MM.1S (cell line): ENCODE measurements at regions not wholly inside any gene's neighbourhood (a gene's known extent, or its start where the extent isn't known, plus 50 kb on each side); places are given as distances from the start of the nearest gene placed in this dataset.

Experiments
- DNase-seq: peaks from one replicate; pipeline ENCODE4 v3.0.0-alpha.2; 2015
- H2AFZ ChIP-seq: fragments of 300-600 bp; sonication (generic); 2 replicates; pipeline ENCODE4 v1.6.0; 2016; ENCODE audit warnings: antibody characterized with exemption, low read length
- H3F3A ChIP-seq: fragments of 300-600 bp; sonication (generic); 2 replicates; pipeline ENCODE4 v1.6.1; 2016; ENCODE audit warnings: mild to moderate bottlenecking, antibody characterized with exemption, low read length, moderate library complexity, mixed read lengths; ENCODE audit not compliant: insufficient read depth
- H3K27ac ChIP-seq: fragments of 300-600 bp; sonication (generic); 2 replicates; pipeline ENCODE4 v1.5.1; 2016; ENCODE audit warnings: mild to moderate bottlenecking, low read length
- H3K27me3 ChIP-seq: fragments of 300-600 bp; sonication (generic); replicated peaks from 2 replicates; pipeline ENCODE4 v1.6.0; 2016; ENCODE audit warnings: low read length; ENCODE audit not compliant: insufficient read depth
- H3K36me3 ChIP-seq: fragments of 300-600 bp; sonication (generic); replicated peaks from 2 replicates; pipeline ENCODE4 v1.6.1; 2016; ENCODE audit warnings: mild to moderate bottlenecking, low read length, mixed read lengths; ENCODE audit not compliant: insufficient read depth
- H3K4me1 ChIP-seq: fragments of 300-600 bp; sonication (generic); 2 replicates; pipeline ENCODE4 v1.6.1; 2016; ENCODE audit warnings: low read length, mixed read lengths
- H3K4me2 ChIP-seq: fragments of 300-600 bp; sonication (generic); 2 replicates; pipeline ENCODE4 v1.6.0; 2016; ENCODE audit warnings: low read depth, low read length
- H3K4me3 ChIP-seq: fragments of 300-600 bp; sonication (generic); 2 replicates; pipeline ENCODE4 v1.5.1; 2016; ENCODE audit warnings: low read length, mixed read lengths
- H3K79me2 ChIP-seq: fragments of 300-600 bp; sonication (generic); 2 replicates; pipeline ENCODE4 v1.6.1; 2016; ENCODE audit warnings: mixed run types, low read length, mixed read lengths
- H3K9ac ChIP-seq: fragments of 300-600 bp; sonication (generic); 2 replicates; pipeline ENCODE4 v1.6.1; 2016; ENCODE audit warnings: low read length, mixed read lengths
- H3K9me2 ChIP-seq: fragments of 300-600 bp; sonication (generic); replicated peaks from 2 replicates; pipeline ENCODE4 v1.6.1; 2016; ENCODE audit warnings: mild to moderate bottlenecking, low read length, mixed read lengths; ENCODE audit not compliant: insufficient read depth
- H3K9me3 ChIP-seq: fragments of 300-600 bp; sonication (generic); replicated peaks from 2 replicates; pipeline ENCODE4 v1.6.1; 2016; ENCODE audit warnings: mild to moderate bottlenecking, low read length, mixed read lengths; ENCODE audit not compliant: insufficient read depth
- H4K20me1 ChIP-seq: fragments of 300-600 bp; sonication (generic); 2 replicates; pipeline ENCODE4 v1.6.1; 2016; ENCODE audit warnings: mild to moderate bottlenecking, low read length, moderate library complexity, mixed read lengths; ENCODE audit not compliant: insufficient read depth
- EZH2 ChIP-seq: fragments of 300-600 bp; sonication (generic); optimal IDR thresholded peaks from 2 replicates; pipeline ENCODE3; 2017; ENCODE audit warnings: low read depth, mild to moderate bottlenecking, antibody characterized with exemption, low read length, mixed read lengths
- EZH2phosphoT487 ChIP-seq: fragments of 300-600 bp; sonication (generic); IDR thresholded peaks from 2 replicates; pipeline ENCODE4 v1.6.1; 2018; ENCODE audit warnings: antibody characterized with exemption, low read length
- TF ChIP-seq, protein P1 (sequence below): fragments of 300-600 bp; sonication (generic); IDR thresholded peaks from 2 replicates; pipeline ENCODE4 v1.5.1; 2016; ENCODE audit warnings: antibody characterized with exemption, low read length, mixed read lengths

GRCh38 chr12:131592972-131593371 lies 117.9 kb upstream of the SFSWAP start:
- Histone ChIP-seq H3K4me1 (no peaks in the 10 kb centered on the region), H3K27ac (no peak overlapping the region), H2AFZ (no peak overlapping the region), H3K4me2 (no peak overlapping the region), H3K9ac (no peak overlapping the region), H3K9me2 (no peaks in the 10 kb centered on the region), H4K20me1 (no peaks in the 10 kb centered on the region), H3K4me3 (no peak overlapping the region), H3K27me3 (no peaks in the 10 kb centered on the region; the same call in 1 of the 2 replicates), H3K9me3 (no peaks in the 10 kb centered on the region), H3K36me3 (no peaks in the 10 kb centered on the region), H3F3A (no peaks in the 10 kb centered on the region), H3K79me2 (no peaks in the 10 kb centered on the region)
- no peak for DNase-seq
- TF ChIP-seq EZH2phosphoT487 (no peak), EZH2 (no peak)
- TF ChIP-seq, protein P1, sequence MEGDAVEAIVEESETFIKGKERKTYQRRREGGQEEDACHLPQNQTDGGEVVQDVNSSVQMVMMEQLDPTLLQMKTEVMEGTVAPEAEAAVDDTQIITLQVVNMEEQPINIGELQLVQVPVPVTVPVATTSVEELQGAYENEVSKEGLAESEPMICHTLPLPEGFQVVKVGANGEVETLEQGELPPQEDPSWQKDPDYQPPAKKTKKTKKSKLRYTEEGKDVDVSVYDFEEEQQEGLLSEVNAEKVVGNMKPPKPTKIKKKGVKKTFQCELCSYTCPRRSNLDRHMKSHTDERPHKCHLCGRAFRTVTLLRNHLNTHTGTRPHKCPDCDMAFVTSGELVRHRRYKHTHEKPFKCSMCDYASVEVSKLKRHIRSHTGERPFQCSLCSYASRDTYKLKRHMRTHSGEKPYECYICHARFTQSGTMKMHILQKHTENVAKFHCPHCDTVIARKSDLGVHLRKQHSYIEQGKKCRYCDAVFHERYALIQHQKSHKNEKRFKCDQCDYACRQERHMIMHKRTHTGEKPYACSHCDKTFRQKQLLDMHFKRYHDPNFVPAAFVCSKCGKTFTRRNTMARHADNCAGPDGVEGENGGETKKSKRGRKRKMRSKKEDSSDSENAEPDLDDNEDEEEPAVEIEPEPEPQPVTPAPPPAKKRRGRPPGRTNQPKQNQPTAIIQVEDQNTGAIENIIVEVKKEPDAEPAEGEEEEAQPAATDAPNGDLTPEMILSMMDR = no peak

DNA sequence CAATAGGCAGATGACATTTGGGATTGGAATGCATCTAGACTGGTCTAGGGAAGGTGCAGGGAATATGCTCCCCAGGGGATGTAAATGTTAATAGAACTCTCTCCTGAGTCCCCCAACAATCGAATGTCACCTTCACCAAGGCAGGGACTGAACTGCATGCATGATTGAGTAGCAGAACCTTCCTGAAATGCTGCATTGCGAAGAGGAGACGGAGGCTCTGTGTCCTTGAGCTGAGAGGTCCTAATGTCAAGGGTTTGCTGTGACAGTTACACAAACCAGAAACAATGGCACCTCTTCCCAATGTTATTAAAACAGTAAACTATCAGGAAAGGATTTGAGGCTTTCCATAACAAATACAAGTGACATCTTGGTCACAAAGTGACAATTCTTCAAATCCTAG lies 117.5 kb upstream of the SFSWAP start:
- Histone ChIP-seq H3K9ac (no peak overlapping the region), H3K79me2 (no peaks in the 10 kb centered on the region), H3K4me3 (no peak overlapping the region), H3K9me3 (no peaks in the 10 kb centered on the region), H3K27me3 (no peaks in the 10 kb centered on the region; the same call in 1 of the 2 replicates), H3K4me1 (no peaks in the 10 kb centered on the region), H3K27ac (no peak overlapping the region), H2AFZ (no peak overlapping the region), H3K9me2 (no peaks in the 10 kb centered on the region), H3K4me2 (no peak overlapping the region), H3K36me3 (no peaks in the 10 kb centered on the region), H3F3A (no peaks in the 10 kb centered on the region), H4K20me1 (no peaks in the 10 kb centered on the region)
- TF ChIP-seq EZH2phosphoT487 (no peak), EZH2 (no peak)
- TF ChIP-seq, protein P1 = no peak
- no peak for DNase-seq

DNA sequence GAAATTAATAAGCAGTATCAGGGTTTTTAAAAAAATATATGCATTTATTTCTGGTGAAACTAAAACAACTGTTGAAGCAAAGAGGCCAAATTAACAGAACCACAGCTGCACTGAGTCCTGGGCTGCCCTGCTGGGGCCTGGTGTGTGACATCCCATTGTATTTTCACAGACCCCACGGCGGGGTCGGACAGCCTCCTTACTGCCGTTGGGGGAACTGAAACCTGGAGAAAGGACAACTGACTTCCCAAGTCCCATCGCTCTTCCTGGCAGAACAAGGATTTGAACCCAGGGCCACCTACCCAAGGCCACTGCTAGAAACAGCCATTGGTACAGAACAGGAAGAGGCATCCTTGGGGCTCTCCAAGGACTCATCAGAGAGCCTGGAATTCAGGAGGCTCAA lies 114.8 kb upstream of the SFSWAP start:
- no peak for DNase-seq
- Histone ChIP-seq H3F3A (no peaks in the 10 kb centered on the region), H3K9ac (no peak overlapping the region), H3K4me2 (no peak overlapping the region), H3K4me3 (no peak overlapping the region), H3K79me2 (no peaks in the 10 kb centered on the region), H3K9me2 (no peaks in the 10 kb centered on the region), H3K4me1 (no peaks in the 10 kb centered on the region), H3K36me3 (no peaks in the 10 kb centered on the region), H3K9me3 (no peaks in the 10 kb centered on the region), H4K20me1 (no peaks in the 10 kb centered on the region), H3K27ac (no peak overlapping the region), H2AFZ (no peak overlapping the region), H3K27me3 (no peaks in the 10 kb centered on the region; the same call in 1 of the 2 replicates)
- no peak for TF ChIP-seq EZH2
- TF ChIP-seq EZH2phosphoT487 = no peak
- TF ChIP-seq, protein P1 = no peak
